Panc1 (cell line): ENCODE measurements at regions not wholly inside any gene's neighbourhood (a gene's known extent, or its start where the extent isn't known, plus 50 kb on each side); places are given as distances from the start of the nearest gene placed in this dataset.
"Not testable (repeated sequence)": the region's sequence is repeated elsewhere in the genome, so short reads cannot be mapped to it uniquely, and the experiment has no call there.

ENCODE experiments used
- POLR2AphosphoS5 ChIP-seq: IDR thresholded peaks from 2 replicates; pipeline ENCODE4 v1.6.1; 2012; ENCODE audit warnings: mild to moderate bottlenecking, low read depth, low read length, moderate library complexity
- SIN3A ChIP-seq: IDR thresholded peaks from 2 replicates; pipeline ENCODE4 v1.6.1; 2012; ENCODE audit warnings: low read depth, mild to moderate bottlenecking, low read length, moderate library complexity, borderline replicate concordance; ENCODE audit not compliant: insufficient read depth
- TF ChIP-seq, protein P1 (sequence below): fragments of 450-650 bp; IDR thresholded peaks from 2 replicates; pipeline ENCODE4 v1.5.1; 2017; ENCODE audit warnings: mild to moderate bottlenecking
- TF ChIP-seq, protein P2 (sequence below), 2 experiments: IDR thresholded peaks; 2 replicates each; pipeline ENCODE4 v1.6.1; 2011 to 2012; ENCODE audit warnings: low read depth in 2 of 2, control low read depth in 1 of 2, low read length in 1 of 2, mild to moderate bottlenecking in 1 of 2, moderate library complexity in 1 of 2; ENCODE audit not compliant: insufficient read depth in 1 of 2

DNA sequence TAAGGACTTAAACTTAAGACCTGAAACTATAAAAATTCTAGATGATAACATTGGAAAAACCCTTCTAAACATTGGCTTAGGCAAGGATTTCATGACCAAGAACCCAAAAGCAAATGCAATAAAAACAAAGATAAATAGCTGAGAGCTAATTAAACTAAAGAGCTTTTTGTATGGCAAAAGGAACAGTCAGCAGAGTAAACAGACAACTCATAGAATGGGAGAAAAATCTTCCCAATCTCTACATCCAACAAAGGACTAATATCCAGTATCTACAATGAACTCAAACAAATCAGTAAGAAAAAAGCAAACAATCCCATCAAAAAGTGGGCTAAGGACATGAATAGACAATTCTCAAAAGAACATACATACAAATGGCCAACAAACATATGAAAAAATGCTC lies 316.1 kb downstream of the HGF start:
- TF ChIP-seq, protein P1, sequence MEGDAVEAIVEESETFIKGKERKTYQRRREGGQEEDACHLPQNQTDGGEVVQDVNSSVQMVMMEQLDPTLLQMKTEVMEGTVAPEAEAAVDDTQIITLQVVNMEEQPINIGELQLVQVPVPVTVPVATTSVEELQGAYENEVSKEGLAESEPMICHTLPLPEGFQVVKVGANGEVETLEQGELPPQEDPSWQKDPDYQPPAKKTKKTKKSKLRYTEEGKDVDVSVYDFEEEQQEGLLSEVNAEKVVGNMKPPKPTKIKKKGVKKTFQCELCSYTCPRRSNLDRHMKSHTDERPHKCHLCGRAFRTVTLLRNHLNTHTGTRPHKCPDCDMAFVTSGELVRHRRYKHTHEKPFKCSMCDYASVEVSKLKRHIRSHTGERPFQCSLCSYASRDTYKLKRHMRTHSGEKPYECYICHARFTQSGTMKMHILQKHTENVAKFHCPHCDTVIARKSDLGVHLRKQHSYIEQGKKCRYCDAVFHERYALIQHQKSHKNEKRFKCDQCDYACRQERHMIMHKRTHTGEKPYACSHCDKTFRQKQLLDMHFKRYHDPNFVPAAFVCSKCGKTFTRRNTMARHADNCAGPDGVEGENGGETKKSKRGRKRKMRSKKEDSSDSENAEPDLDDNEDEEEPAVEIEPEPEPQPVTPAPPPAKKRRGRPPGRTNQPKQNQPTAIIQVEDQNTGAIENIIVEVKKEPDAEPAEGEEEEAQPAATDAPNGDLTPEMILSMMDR = not testable (repeated sequence)
- TF ChIP-seq, protein P2, sequence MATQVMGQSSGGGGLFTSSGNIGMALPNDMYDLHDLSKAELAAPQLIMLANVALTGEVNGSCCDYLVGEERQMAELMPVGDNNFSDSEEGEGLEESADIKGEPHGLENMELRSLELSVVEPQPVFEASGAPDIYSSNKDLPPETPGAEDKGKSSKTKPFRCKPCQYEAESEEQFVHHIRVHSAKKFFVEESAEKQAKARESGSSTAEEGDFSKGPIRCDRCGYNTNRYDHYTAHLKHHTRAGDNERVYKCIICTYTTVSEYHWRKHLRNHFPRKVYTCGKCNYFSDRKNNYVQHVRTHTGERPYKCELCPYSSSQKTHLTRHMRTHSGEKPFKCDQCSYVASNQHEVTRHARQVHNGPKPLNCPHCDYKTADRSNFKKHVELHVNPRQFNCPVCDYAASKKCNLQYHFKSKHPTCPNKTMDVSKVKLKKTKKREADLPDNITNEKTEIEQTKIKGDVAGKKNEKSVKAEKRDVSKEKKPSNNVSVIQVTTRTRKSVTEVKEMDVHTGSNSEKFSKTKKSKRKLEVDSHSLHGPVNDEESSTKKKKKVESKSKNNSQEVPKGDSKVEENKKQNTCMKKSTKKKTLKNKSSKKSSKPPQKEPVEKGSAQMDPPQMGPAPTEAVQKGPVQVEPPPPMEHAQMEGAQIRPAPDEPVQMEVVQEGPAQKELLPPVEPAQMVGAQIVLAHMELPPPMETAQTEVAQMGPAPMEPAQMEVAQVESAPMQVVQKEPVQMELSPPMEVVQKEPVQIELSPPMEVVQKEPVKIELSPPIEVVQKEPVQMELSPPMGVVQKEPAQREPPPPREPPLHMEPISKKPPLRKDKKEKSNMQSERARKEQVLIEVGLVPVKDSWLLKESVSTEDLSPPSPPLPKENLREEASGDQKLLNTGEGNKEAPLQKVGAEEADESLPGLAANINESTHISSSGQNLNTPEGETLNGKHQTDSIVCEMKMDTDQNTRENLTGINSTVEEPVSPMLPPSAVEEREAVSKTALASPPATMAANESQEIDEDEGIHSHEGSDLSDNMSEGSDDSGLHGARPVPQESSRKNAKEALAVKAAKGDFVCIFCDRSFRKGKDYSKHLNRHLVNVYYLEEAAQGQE (IDR thresholded peaks at IDR 0.05; ENCODE audit: insufficient read depth in 1 of 2, low read depth in 2 of 2, low read length in 1 of 2) = not testable (repeated sequence)
- not testable (repeated sequence) for TF ChIP-seq SIN3A, POLR2AphosphoS5
